COLO829 (cell line): ENCODE measurements at regions not wholly inside any gene's neighbourhood (a gene's known extent, or its start where the extent isn't known, plus 50 kb on each side); places are given as distances from the start of the nearest gene placed in this dataset.
"Not testable (repeated sequence)": the region's sequence is repeated elsewhere in the genome, so short reads cannot be mapped to it uniquely, and the experiment has no call there.

Experiments
- DNase-seq: peaks from one replicate; pipeline ENCODE4 v3.0.0; 2012; ENCODE audit warnings: low spot score

DNA sequence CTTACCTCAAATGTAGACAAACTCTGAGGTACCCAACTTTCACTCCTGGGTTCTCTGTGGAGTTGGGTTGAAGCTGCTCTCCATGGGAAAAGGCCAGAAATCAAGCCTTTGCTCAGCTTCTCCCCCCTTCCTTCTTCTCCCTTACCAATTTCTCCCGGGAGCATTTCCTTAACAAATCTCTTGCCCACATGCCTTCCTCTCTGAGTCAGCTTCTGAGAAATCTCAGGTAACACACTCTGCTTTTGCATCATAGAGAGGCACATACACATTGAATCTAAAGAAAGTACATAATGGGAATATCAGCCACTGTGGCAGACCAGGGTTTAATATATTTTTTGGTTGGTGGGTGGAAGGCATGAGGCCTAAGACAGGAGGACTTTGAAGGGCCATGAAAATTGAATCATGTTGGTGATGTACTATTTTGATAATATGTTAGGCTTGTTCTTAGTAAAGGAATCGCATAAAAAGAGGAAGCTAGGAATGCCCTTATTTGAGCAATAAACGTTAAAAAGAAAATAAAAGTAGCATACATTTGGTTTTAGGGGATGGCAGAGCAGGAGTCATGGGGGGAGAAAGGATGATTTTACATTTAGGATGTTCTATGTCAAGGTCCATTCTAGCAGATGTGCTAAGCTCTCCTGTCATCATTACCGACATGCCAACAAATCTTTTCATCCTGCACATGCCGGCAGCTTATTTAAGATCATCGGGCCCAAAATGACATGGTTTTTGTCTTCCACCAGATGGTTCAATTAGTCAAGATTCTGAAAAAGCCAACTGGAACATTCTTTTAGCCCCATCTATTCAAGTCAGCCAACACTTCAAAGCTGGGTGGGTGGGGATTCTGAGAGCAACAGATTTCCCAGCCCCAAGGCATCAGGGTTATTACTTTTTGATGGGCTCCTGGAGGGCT lies 199.5 kb upstream of the CLINT1 start:
- no peak for DNase-seq

DNA sequence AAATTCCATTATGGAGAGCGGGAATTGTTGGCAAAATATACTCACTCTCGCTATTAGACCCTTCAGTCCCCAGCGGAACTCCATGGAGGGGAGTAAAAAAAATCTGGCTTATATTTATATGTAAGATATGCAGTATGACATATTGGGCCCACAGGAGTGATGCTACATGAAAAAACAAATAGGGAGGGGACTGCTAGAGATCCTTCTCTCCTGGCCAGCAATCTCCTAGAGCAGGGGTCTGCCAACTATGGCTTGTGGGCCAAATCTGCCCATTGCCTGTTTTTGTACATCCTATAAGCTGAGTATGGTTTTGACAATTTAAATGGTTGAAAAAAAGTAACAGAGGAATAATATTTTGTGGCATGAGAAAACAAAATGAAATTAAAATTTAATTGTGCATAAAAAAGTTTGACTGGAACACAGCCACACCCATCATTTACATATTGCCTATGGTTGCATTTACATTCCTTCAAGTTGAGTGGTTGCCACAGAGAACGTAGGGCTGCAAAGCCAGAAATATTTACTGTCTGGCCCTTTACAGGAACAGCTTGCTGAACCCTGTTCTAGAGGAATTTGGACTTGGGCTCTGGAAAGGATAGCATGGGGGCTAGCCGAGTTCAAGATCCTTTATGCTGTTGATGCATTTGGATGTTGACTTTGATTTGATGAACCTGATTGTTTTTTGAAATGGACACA lies 197.3 kb upstream of the CLINT1 start:
- no peak for DNase-seq

DNA sequence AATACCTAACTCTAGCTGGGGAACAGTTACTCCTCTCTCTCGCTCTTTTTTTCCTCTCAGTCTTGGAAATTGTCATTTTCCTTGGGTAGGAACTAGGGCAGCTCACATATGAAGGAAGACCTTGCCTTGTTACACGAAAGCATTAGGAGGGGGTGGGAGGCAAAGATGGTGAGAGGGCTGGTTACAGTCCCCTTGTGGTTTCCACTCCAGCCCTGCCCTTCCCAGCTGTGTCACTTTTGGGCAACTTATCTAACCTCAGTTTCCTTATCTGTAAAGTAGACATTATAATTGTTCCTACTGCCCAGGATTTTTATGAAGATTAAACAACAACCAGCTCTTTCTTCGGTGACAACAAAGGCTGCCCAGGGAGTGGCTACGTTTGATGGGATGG lies 196.2 kb upstream of the CLINT1 start:
- DNase-seq, result no peak

DNA sequence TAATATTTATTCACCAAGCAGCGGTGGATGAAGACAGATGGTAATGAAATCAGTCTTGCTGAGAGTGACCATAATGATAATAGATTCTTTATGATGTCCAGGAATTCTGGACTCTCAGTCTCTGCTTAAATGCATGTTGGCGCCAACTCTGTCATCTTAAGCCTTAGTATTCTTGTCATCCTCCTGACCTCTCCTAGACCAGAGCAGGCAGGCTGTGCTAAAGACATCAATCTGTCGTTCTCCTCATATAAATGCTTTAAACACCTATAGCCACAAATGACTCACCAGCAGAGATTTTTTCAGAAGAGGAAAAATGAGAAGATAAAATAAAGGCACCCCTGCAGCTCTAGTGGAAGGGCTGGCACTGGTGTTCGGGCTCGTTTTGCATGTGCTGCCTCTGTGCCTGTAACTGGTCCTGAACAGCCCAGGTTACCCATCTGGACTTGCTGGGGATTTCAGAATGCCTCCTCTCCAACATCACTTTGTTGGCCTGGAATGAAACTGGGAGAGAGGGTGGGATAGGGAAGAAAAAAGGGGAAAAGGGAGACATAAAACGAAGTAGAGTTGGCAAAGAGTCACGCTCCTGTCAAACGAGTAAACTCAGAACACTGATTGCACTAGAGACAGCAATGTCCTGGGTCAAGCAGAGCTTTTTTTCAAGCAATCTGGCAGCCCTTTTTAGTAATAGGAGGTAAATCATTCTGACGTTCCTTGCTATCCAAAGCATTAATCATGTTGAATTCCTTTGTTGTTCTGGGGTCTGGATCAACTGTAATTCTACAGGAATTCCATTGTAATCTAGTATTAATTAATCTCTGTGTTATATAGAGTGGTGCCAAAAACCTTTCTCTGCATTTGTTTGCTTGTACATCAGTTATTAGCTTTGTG lies 195.5 kb upstream of the CLINT1 start:
- no peak for DNase-seq

DNA sequence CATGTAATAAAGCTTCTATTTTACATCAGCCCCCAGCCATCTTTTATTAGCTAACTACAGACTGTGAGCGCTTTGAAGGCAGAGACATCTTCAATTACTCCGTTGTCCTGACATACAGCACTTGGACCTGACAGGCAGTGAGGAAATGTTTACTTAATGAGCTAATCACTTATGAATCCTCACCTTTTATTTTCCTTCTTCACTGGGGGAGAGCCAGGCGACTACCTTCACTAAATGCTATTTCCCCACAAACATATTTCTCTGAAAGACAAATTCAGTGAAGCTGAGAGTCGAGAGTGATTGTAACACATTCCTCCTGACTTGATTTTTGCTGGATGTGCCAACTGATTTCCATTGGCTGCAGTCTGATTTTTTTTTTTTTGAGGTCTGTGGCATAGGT lies 192.1 kb upstream of the CLINT1 start:
- no peak for DNase-seq

DNA sequence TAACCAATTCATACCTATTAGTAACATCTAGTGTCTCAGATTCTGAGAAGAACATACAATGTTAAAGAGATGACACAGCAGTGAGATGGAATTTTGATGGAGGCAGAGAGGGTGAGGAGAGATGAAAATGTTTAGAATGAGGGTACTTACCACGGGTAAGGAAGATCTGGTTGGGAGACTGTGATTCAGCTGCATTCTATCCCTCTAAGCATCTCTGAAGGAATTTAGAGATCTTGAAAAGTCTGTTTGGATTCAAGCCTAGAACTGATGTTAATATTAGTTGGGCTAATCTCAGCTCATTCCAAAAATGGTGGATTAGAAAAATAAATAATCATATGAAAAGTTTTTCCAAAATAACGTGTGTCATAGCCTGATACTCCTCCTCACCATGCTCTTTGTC lies 191.5 kb upstream of the CLINT1 start:
- no peak for DNase-seq

DNA sequence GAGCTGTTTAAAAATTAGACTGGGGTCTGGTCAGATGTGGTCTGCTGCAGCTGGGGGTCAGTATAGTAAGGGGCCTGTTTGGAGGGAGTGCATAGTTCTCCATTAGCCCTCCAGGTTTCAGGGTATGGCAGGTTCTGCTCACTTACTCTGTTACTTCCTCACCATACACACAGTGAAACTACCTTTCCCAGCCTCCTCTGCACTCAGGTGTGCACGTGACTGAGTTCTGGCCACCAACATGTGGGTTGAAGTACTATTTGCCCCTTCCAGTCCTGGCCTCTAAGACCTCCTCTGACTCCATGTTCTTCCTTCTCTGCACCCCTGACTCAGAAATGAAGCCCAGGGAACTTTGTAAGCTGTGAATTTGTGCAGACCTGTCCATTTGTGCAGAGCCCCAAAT lies 190.5 kb upstream of the CLINT1 start:
- DNase-seq, result no peak

DNA sequence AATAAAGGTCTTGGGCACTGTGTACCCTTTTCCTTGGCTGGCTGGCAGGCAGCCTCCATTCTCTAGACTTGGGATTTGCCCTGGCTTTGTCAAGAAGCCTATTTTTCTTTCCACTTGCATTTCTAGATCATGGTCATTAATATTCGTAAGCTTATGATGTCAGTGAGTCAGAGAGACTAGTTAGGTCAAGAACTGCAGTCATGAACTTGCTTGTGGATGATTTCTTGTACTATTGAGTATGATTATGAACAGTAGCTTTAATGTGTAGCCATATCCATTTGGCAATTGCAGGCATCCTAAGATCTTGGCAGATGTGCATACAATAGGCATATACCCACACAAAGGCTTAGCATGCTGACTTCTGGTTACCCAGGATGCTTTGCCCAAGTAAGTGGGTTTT lies 186.8 kb upstream of the CLINT1 start:
- DNase-seq, result no peak

DNA sequence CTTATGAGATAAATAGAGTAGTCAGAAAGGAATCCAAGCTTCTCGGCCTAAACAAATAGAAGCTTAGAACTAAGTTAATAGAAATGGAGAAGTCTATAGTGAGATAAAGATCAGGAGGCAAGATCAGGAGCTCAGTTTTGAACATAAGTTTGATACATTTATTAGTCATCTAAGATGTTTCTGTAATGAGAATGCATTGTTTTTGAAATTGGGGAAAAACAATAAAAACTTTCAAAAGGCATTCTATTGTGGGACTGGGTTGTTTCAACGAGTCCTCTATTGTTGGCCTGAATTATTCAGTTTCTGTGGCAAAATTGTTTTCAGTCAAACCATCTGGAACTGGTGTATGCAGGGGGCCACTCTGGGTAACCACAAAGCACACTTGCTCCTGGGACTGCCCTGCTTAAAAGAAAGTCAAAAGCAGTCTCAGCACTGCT lies 181.0 kb upstream of the CLINT1 start:
- no peak for DNase-seq

DNA sequence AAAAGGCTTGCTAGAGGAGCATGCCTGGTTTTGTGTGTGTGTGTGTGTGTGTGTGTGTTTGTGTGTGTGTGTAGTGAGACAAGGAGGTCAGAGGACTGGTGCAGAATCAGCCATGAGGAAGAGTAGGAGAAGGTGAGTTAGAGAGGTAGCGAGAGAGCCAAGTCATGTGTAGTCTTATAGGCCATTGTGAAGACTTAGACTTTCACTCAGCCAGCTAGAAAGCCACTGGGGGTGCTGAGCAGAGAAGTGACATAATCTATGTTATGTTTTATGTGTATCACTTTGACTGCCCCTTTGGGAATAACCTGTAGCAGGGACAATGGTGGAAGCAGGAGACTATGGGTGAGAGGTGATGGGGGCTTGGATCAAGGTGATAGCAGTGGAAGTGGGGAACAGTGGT lies 180.5 kb upstream of the CLINT1 start:
- DNase-seq, result no peak

DNA sequence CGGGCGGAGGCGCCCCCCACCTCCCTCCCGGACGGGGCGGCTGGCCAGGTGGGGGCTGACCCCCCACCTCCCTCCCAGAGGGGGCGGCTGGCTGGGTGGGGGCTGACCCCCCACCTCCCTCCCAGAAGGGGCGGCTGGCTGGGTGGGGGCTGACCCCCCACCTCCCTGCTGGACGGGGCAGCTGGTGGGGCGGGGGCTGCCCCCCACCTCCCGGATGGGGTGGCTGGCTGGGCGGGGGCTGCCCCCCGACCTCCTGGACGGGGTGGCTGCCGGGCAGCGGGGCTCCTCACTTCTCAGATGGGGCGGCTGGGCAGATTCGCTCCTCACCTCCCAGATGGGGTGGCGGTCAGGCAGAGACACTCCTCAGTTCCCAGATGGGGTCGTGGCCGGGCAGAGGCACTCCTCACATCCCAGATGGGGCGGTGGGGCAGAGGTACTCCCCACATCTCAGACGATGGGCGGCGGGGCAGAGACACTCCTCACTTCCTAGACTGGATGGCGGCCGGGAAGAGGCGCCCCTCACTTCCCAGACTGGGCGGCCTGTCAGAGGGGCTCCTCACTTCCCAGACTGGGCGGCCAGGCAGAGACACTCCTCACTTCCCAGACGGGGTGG lies 178.1 kb upstream of the CLINT1 start:
- not testable (repeated sequence) for DNase-seq

DNA sequence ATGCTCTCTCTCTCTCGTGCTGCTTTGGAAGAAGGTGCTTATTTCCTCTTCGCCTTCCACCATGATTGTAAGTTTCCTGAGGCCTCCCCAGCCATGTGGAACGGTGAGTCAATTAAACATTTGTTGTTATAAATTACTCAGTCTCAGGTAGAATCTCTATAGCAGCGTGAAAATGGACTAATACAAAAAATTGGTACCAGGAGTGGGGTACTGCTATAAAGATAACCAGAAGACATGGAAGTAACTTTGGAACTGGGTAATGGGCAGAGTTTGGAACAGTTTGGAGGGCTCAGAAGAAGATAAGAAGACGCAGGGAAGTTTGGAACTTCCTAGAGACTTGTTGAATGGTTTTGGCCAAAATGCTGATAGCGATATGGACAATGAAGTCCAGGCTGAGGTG lies 175.6 kb upstream of the CLINT1 start:
- DNase-seq, result not testable (repeated sequence)

DNA sequence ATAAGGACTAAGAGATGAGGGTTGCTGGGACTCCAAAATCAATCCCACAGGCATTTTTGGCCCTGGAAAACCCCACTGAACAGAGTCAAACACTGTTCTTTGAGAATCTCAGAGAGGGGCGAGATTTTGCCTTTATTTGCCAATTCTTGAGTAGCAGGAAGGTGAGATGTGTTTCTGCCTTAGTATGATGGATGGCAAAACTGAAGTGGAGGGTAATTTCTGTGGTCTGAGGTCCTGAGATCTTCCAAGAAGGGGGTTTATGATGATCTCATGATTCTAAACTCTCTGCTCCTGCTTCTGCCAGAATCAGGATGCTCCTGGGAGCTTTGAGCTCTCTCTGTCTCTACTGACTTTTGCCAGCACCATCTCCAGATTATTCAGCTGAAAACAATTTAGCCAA lies 174.8 kb upstream of the CLINT1 start:
- no peak for DNase-seq

DNA sequence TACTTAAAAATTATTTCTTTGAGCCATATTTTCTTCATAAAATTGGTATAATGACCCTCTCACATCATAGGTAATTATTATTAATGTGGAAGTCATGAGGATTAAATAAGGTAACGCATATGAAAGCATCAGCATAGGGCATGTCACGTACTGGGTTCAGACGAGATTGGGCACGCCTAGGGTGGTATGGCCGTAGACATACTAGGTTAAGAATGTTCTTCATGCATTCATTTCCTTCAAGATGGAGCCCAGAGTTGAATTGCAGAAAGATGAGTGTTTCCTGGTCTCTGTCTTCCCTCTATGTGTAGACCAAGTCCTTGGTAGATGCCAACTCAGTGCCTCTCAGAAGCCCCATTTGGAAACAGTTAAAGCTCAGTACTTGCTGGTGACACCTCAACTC lies 174.1 kb upstream of the CLINT1 start:
- no peak for DNase-seq

DNA sequence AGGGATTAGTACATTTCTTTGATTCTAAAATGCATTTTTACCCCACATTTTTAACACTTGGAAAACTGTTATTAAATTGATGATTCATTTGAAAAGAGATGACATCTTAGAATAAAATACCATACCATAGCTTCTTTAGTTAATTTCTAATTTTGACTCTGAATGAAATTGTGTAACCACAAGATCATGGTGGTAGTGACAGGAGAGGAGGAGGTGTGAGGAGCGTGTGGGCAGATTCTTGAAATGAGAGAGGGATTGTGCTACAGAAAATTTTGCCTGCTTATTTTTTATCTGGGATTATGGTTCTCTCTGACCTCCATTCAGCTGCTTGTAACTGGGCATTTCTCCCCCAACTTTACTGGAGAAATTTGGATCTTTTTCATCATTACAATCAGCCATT lies 173.3 kb upstream of the CLINT1 start:
- DNase-seq, result no peak

DNA sequence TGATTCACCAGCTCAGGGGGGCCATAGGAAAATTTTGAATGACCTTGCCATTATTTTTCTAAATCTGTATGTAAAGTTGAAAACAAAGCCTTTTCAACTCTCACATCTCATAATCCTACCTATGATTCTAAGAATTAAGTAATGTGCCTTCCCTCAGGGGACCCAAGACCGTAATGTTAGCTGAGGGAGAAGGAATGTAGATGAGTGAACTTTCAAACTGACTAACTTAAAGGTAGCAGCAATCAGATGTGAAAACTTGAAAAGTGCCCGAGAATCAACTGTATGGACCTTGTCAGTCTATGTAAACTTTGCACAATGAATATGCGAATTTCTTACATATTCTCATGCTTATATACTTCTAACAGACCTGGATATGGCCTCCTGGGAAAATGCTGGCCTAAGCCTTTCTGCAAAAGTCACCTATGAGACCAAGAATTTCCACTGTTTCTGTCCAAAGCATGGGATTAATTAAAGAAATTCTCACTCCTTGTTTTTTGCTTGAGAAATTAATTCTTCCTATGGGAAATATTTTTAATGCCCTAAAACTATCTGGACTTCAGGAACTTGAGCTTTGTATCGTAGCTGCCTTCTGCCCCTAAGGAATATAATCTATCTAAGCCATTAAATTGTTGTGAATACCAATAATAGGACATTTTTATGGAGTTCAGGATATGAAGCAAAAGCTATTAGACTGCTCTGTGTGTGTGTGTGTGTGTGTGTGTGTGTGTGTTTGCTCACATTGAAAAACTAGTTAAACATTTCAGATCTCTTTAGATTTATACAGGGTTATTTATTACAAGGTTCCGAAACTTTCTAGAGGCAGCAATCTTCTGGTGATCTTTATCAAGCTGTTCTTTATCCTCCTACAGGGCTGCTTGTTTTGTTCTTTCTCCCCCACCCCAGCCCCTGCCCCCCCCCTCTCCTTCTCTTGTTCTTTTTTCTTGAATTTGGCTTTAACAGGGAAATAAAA lies 169.1 kb upstream of the CLINT1 start:
- no peak for DNase-seq

DNA sequence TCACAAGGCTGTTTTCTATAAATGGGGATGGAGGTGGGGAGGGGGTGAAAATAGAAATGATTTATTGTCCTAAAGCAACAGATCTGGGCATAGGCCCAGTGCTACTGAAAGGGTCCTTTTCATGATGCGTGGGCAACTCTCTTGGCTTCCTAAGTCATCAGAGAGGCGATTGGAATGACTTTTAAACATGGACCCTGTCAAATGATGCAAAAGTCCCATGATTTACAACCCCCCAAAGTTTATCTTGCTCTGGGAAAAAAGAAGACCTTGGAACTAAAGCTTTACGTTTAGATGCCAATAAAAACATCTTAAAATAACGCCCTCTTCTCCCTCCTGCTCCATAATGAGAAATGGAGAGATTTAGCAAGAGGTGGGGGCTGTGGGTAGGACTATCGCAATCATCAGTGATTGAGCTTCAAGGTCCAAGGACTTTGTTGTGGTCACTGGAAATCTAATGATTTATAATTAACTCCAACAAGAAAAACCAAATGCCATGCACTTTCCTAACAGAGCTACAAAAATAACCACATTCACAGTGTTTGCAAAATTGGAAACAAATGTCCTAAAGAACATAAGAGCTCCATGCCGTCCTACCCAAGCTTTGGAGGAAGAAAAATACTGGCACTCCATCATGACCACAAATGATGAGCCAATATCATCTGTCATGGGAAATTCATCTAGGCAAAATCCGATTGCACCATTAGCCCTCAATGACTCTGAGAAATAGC lies 167.5 kb upstream of the CLINT1 start:
- DNase-seq, result peak; percentile 79

DNA sequence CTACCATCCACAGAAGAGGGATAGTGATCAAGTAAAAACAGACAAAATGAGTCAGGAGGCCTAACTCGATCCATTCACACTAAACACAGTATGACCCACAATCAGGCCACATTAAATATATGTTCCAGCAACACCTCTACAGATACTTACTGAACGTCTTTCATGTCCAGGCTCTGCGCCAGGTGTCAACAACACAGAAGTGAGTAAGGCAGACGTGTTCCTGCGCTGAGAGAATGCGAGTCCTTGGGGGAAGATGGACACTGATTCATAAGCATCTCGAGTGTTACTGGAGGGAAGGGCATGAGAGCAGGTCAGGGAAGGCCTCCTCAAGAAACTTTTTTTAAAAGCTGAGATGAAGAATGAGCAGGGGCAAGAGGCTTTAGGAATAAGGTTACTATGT lies 164.3 kb upstream of the CLINT1 start:
- no peak for DNase-seq

DNA sequence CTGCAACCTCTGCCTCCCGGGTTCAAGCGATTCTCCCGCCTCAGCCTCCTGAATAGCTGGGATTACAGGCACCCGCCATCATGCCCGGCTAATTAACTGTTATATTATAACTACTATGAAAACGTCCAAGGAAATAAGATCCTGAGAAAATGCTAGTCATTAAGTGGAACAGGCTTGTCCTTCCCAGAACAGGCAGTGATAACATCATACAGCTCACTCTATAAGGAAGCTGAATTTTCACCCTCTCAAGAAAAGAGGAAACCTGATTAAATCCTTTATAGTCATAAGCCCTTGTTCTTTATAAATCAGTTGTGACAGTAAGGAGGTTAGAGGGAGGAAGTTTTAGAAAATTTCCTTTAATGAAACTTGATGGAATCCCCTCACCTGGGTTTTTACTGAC lies 163.9 kb upstream of the CLINT1 start:
- no peak for DNase-seq

DNA sequence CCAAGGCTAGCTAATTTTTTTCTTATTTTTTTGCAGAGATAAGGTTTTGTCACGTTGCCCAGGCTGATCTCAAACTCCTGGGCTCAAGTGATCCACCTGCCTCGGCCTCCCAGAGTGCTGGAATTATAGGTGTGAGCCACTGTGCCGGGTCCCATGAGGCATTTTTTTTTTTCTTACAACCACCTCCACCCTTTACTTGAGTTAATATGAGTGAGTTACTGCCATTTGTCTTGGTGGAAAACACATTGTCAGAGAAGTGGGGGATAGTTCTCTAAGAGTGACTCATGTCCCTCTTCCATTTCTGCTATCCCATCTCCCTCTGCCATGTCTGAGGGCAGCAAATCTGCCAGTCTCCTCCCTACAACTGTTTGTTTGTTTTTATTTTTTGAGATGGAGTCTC lies 163.4 kb upstream of the CLINT1 start:
- DNase-seq, result no peak
